ENCODE measurements at regions not wholly inside any gene's neighbourhood (a gene's known extent, or its start where the extent isn't known, plus 50 kb on each side); places are given as distances from the start of the nearest gene placed in this dataset.
"Not testable (repeated sequence)": the region's sequence is repeated elsewhere in the genome, so short reads cannot be mapped to it uniquely, and the experiment has no call there.

- no peak for DNase-seq (ENCODE audit: low read depth, low spot score)
These were observed 82.4 kb downstream of the ARL6IP4 start for GRCh38 chr12:123062681-123063486.

GRCh38 chr12:123061441-123062205 is 81.1 kb downstream of the ARL6IP4 start:
- DNase-seq (ENCODE audit: low read depth, low spot score) = no peak

GRCh38 chr12:123059500-123059899 is 79.0 kb downstream of the ARL6IP4 start:
- DNase-seq (ENCODE audit: low read depth, low spot score) = no peak

GRCh38 chr12:123058980-123059379 is 78.5 kb downstream of the ARL6IP4 start:
- no peak for DNase-seq (ENCODE audit: low read depth, low spot score)

GRCh38 chr12:123058481-123058880 is 78.0 kb downstream of the ARL6IP4 start:
- no peak for DNase-seq (ENCODE audit: low read depth, low spot score)

- no peak for DNase-seq (ENCODE audit: low read depth, low spot score)
These were observed 77.2 kb downstream of the ARL6IP4 start for GRCh38 chr12:123057513-123058265.

- no peak for DNase-seq (ENCODE audit: low read depth, low spot score)
These were observed 76.2 kb downstream of the ARL6IP4 start for GRCh38 chr12:123056709-123057108.

- no peak for DNase-seq (ENCODE audit: low read depth, low spot score)
These were observed 75.6 kb downstream of the ARL6IP4 start for GRCh38 chr12:123056053-123056452.

- DNase-seq (ENCODE audit: low read depth, low spot score) = no peak
These were observed 74.8 kb downstream of the ARL6IP4 start for GRCh38 chr12:123055281-123055766.

GRCh38 chr12:123054371-123054770 is 73.9 kb downstream of the ARL6IP4 start:
- no peak for DNase-seq (ENCODE audit: low read depth, low spot score)

- no peak for DNase-seq (ENCODE audit: low read depth, low spot score)
These were observed 71.1 kb downstream of the ARL6IP4 start for GRCh38 chr12:123051556-123051955.

- DNase-seq (ENCODE audit: low read depth, low spot score) = no peak
These were observed 70.4 kb downstream of the ARL6IP4 start for GRCh38 chr12:123050913-123051312.

- DNase-seq (ENCODE audit: low read depth, low spot score) = no peak
These were observed 69.9 kb downstream of the ARL6IP4 start for GRCh38 chr12:123050331-123050831.

- DNase-seq (ENCODE audit: low read depth, low spot score) = no peak
These were observed 69.1 kb downstream of the ARL6IP4 start for GRCh38 chr12:123049398-123050240.

GRCh38 chr12:123047892-123048291 is 67.4 kb downstream of the ARL6IP4 start:
- not testable (repeated sequence) for DNase-seq (ENCODE audit: low read depth, low spot score)

GRCh38 chr12:123047289-123047688 is 66.8 kb downstream of the ARL6IP4 start:
- no peak for DNase-seq (ENCODE audit: low read depth, low spot score)

- DNase-seq (ENCODE audit: low read depth, low spot score) = no peak
These were observed 66.0 kb downstream of the ARL6IP4 start for GRCh38 chr12:123046431-123046830.

GRCh38 chr12:123045678-123046077 is 65.2 kb downstream of the ARL6IP4 start:
- DNase-seq (ENCODE audit: low read depth, low spot score) = no peak

GRCh38 chr12:123044351-123044750 is 63.9 kb downstream of the ARL6IP4 start:
- DNase-seq (ENCODE audit: low read depth, low spot score) = no peak

GRCh38 chr12:123043536-123044001 is 63.1 kb downstream of the ARL6IP4 start:
- peak; percentile 47 for DNase-seq (ENCODE audit: low read depth, low spot score)

GRCh38 chr12:123042833-123043232 is 62.4 kb downstream of the ARL6IP4 start:
- no peak for DNase-seq (ENCODE audit: low read depth, low spot score)

Data from pulmonary artery endothelial cell (primary cell).